ENCODE measurements at regions not wholly inside any gene's neighbourhood (a gene's known extent, or its start where the extent isn't known, plus 50 kb on each side); places are given as distances from the start of the nearest gene placed in this dataset.

DNA sequence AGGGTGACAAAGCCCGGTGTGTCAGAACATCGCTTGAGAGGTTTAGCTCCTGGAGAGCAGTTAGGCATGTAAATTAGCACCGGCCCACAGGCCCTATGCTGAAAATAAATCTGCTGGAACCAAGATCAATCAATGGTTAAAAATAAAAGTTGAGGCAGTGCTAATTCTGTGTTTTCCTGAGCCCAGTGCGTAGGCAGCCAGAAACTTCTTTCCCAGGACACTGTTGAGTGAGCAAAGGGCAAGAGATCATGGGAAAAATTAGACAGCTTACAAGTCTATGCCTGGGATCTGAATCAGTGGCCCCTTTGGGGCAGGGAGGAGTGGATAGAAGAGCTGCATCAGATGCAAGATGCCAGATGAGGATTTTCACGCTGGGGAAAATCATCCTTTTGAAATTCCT lies 539.2 kb downstream of the BUD13 start:
- no peak for DNase-seq

DNA sequence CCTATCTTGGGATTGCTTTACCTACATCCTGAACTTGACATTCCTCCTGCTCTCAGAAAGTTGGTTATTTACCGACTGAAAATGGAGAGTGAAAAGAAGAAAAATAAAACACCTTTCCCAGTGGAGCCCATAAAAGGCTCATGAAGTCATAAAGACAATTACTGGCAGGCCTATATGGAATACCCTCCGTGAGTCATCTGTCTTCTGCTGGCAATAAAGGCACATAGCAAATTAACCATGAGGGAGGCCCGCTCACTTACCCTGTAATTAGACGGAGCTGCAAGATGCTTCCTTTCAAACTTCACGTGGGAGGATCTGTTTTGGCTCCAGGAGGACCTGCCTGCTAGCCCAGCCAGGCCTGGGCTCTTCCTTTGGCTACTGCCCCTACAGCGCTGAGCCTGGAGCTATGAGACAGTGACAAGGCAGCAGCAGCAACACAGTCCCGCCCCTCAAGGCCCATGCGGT lies 540.4 kb downstream of the BUD13 start:
- no peak for DNase-seq

DNA sequence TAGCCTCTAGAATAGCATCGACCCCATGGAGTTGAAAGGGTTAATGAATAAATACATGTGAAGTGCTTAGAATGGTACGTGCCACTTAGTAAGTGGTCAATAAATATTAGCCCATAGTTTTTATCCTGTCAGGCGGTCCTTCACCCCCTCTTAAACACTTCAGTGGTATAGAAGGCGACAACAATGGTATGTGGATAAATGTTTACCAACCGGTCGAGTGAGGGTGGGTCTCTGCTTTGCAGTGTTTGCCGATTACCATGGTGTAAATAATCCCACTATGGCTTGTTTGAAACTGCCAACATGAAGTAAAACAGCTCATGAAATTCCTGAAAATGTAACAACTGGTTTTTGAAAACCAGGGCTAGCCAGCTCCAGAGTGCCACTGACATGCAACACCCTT lies 541.2 kb downstream of the BUD13 start:
- DNase-seq, result no peak

DNA sequence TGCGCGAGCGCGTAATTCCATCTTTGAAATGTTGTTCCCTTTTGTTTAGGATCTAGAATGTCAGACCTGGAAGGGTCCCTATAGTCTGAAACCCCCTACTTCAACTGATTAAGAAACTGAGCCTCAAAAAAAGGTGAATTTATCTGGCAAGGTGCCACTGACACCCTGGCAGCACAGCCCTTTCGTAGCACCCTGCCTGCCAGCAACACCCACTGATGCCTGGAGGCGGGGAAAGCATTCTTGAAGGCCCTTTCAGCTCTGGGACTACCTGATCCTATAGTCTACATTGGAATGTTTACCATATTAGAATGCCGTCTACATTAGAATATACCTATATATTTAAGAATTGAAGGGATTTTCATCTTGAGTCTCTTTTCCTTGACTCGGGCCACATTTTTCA lies 542.3 kb downstream of the BUD13 start:
- DNase-seq, result no peak

DNA sequence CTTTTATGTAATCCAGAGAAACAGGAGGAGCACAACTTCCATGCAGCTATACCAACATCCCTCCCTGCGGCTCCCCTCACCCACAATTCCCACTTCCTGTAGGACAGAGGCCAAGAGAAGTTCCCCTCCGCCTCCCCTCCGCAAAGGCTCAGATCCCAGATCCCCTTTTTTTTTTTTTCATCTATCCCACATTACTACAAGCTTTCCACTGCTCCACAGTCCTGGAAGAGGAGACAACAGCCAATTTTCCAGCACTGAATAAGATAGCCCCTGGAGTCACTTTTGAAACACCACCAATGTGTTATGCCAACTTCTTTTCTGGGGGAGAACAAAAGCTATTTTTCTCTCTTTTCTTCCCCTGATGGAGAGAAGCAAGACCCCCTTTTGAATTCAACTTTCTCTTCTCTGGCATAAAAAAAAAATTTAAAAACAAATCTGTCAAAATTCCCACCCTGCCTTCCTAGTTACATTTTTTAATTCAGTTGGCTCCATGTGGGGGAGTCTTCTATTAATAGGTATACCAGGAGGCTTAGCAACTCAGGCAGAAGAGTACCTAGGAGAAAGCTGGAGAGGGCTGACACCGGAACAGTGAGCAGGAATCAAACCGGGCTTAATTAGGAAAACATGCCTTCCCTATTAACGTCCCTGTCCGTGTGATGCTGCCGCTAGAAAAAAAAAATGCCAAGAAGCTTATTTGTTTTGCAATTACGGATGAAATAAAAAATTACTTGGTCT lies 543.4 kb downstream of the BUD13 start:
- DNase-seq, result no peak

DNA sequence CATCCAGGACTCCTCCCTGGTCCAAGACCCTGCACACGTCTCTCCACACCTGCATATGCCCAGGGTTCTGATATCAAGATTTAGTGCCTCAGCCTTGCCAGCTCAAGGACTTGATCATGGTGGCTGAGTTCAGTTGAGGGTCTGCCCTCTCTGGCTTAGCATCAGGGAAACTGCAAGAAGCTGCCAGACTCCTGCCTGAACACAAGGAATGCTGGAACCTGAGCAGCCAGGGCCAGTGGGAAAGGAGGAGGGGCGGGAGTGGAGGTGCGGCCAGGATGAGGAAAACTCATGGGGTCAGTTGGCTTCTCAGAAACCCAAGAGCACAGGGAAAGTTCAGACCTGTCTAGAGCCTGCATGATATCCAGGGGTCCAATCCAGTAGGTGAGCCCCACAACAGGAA lies 546.1 kb downstream of the BUD13 start:
- DNase-seq, result no peak

DNA sequence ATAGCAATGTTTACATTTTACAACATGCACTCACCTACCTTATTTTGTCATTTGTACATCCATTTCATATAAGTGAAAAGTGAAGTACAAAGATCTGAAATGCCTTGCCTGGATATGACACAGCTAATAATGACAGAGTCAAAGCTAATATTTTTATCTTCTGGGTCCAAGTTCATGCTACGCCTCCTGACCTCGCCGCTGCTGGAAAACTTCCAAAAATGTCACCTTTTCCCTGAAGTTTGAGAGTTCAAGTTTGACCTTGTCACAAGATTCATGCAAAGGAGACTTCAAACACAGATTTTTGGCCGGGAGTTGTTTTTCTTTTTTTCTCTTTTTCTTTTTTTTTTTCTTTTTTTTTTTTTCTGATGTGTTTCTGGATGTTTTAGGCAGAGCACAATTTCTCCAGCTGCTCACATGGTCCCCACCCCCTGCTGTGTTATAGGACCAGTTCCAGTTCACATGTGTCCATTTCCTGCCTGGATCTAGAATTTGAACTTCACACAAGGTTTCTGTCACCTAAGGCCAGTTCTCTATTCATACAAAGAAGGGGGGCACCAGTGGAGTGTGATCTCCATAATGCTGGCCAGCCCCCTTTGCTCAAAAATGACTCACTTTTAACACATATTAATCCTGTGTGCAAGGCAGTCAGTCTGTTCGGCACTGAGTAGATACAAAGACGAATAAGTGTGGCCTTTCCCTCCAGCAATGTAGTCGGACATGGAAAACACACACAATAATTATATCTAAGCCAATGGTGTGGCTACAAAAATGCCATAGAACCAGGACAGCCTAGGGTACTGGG lies 546.8 kb downstream of the BUD13 start:
- DNase-seq, result no peak

DNA sequence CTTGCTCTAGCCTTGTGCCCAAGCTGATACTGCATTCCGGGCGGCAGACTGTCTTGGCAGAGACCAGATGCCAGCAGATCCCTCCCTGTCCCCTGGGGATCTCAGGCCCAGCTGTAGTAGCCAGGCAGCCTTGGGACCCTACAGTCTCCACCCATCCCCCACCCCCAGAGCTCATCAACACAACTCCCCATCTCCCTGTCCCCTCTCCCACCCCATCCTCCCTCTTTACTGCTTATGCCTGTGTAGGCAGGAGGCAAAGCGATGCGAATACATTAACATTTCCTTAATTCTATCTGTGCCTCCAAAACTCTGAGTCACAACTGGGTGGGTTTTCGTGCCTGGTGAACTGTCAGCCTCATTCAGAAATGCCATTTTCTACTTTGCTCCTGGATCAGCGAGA lies 547.6 kb downstream of the BUD13 start:
- DNase-seq, result no peak

DNA sequence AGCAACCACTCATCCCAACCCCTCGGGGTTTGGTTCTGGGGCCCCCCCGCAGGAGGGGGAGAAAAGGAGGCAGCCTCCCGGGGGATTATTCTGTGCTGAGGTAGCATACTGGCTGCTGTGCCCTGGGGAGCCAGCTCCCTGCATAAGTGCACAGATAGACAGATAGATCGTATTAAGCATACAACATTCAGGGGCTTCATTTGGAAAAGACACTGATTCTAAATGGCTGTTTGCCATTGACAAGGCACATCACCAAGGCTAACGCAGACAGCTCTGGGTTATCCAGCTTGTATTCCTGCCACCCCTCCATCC lies 547.9 kb downstream of the BUD13 start:
- DNase-seq, result no peak

DNA sequence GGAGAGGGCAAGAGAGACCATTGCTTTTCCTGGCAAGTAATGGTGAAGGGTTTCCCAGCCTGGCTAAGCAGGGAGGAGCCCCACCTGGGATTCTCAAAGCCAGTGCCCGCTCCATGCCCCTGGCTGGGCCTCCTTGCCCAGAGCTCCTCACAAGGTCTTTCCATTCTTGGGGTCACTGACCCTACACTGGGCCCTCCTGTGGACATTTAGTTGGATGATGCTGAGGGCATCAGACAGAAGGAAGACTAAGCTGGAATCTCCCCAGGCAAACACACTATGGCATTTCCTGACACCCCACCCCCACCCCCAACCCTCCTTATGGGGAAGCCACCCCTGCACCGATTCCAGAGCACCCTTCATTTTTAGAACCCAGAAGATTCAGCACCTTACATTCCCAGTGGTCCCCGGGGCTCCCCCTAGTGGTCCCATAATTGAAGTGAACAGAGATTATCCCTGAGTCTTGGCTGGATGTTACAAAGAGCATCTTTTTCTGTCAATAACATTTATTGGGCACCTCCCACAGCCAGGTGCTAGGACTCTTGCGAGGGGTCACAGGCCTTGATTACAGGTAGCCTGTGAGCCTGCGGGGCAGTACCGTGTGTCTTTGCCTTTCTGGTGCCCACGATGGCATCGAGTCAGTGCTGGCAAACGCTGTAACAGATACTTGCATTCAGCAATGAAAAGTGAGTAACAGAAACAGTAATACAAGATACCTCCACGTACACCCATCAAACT lies 548.5 kb downstream of the BUD13 start:
- peak; percentile 64 for DNase-seq

DNA sequence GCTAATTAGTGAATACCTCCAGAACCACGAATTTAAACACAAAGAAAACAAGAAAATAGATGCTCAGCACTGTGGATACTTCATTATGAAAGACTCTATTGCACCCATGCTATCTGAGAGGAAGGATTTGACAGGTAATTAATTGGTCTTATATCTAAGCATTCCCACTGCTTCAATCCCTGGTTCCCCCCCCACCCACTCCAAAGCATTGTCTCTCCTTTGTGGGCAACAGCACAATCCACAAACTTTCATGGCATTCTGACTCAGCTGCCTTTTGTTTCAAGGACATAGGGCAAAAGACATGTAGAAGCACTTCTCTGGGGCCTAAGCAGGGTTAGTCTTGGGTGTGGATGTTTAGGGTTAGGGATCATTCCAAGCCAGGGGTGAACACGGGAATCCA lies 551.4 kb downstream of the BUD13 start:
- no peak for DNase-seq

DNA sequence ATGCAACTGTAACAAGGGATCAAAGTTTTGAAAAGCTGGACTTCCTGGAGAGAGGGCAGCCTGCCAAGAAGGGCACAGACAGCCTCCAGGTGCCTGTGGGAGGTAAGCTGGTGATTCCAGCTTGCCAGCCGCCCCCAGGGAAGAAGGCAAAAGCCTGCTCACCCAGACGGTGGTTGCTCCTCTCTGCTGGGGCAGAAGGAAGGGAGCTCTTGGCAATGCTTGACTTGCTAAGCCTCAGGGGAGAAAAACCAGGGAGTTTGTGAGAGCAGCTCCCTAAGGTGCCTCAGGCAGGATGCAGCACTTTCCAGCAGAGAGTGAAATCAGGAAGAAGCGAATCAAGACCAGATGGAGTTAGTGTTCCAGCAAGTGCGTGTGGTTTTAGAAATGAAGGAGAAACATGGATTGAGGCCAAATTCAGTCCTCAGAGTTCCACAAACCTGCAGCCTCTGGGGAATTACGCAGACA lies 553.6 kb downstream of the BUD13 start:
- no peak for DNase-seq

DNA sequence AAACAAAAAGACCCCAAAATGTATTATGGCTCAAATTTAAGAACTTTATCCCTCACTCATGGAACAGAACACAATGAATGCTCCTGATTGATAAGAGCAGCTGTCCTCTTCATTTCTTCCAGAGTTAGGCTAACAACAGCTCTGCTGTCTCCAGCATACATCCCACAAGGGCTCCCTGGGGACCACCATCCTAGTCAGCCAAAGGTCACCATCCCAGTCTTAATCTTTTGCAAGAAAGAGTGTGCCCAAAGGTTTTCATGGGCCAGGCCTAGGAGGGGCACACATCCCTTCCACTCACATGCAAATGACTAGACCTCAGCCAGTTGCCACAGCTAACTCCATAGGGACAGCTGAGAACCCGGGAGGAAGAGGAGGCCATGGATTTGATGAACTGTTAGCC lies 555.3 kb downstream of the BUD13 start:
- no peak for DNase-seq

DNA sequence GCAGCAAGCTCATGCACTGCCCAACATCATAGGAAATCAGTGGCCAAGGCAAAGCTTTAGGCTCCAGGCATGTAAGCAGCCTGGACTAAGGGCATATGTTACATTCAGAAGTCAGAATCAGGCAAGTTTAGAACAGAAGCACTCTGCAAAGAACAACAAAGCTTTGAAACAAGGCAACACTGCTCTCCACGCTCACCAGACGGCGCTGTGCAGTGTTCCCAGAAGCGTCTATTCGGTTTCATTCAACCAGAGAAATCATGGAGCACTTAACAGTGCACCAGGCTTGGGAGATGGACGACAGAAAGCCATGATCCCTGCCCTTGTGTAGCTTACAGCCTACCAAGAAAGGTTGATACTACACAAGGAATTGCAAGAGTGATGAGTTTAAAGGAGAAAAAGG lies 555.8 kb downstream of the BUD13 start:
- DNase-seq, result no peak

DNA sequence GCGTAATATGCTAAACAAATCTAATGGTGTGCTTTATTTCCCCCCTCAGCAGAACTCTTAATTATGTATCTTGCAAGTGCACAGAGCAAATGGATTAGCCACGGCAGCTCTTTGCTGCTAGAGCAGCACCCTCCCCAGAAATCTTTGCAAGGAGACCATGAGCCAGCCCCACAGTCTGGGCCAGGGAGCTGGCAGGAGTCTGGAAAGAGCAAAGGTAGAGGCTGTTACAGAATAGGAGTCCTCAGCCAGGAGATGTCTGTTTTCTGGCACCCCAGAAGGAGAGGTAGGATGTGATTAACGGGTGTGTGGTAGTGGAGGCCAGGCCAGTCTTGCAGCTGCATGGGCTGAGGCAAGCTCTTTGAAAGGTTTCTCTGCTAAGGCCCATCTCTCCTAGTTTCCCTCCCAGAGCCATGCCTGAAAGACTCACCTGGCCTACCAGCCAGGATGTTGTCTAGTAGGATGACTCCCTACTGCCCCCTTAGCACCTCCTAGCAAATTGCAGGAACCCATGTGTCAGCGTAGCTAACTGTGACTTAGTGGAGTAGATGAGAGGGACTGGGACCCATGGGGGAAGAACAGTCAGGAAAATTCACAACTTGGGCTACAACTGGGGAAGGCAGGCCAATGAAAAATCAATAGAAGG lies 557.2 kb downstream of the BUD13 start:
- DNase-seq, result no peak

DNA sequence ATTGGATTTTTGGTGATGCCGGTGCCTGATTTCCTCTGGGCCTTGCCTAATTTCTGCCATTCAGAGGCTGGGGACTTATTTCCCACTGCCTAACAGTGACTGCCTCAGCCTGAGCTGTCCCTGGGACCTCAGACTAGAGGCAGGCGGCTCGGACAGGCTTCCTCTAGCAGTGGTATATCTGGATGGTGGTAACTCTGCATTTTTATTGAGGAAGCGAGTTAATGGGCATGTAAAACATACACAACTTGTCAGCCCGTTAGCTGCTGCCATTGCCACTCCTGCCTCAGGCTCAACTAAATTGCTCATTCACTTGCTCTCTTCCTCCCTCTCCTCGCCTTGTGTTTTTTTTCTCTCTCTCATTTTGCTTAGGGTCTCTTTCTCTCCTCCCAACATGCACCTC lies 561.6 kb downstream of the BUD13 start:
- no peak for DNase-seq

DNA sequence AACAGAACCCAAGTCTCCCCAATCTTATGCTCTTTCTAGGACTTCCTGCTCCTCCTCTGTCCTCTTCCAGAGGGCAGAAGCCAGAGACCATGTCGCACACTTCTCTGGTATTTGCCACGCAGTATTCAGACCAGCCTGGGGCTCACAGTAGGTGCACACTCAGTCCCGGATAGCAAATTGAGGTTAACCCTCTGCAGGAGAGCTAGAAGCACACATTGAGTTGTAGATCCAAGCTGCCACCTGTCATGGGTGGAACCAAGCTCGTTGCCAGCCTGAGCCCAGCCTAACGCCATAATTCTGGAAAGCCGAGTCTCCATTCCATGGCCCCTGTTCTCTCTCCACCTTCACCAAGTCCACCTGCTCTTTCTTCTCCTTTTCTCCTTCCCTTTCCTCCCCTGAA lies 562.1 kb downstream of the BUD13 start:
- no peak for DNase-seq

DNA sequence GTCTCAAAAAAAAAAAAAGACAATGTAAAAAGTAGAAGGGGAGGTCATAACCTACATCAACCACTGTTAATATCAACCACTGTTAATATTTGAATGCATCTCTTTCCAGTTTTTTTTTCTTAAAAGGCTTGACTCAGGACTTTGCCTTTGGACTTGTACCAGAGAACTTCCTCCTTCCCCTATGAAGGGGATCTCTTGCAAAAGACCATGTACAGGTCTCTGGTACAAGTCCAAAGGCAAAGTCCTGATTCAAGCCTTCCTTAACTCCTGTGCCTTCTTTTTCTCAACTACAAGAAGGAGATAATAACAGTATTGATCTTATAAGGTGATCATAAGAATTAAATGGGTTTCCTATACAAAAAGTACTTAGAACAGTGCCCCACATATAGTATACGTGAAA lies 563.5 kb downstream of the BUD13 start:
- no peak for DNase-seq

DNA sequence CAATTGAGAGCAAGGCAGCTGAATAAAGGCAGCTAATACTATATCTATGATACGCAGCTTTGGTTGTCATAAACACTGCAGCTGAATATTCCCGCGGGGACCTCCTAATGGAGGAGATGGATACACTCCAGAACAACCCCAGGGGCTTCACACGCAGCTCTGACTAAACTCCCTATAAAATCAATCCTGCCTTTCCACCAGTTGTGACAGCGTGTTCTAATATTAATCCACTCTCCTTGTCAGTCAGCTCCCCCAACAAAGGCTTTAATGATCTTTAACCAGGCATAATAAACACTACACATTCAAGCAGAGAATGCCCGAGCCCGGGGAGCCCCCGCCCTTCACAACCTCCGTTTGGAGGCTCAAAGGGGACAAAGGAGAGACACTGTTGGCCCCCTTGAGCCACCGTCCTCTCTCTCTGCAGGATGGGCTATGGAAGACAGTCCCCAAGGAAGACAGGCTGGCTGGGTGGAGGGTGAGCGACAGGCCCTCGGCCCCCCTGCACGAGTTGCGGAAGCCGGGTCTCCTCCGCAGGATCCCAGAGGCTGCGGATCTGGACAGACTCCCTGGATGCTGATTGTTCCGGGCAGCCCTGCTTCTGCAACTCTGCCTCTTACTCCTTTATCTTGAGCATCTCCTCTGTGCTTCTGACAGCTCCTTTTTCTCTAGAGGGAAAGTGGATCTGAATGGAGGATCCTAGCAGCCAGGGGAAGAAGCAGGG lies 565.2 kb downstream of the BUD13 start:
- DNase-seq, result no peak

DNA sequence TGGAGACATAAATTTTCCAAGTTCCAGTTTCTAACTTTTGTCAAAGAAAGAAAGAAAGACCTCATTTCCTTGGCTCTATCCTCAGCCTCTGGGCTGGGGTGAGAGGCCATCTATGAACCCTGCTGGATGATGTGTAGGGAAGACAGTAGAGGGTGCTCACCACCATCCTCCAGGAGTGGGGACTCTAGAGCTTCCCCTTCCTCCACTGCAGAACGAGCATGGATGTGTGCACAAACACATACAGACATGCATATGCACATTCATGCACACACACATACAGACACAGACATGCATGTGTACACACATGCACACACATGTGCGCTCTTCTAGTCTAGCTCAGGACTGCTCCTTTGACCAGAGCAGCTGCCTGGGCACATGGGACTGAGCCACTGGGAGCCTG lies 565.8 kb downstream of the BUD13 start:
- DNase-seq, result no peak

DNA sequence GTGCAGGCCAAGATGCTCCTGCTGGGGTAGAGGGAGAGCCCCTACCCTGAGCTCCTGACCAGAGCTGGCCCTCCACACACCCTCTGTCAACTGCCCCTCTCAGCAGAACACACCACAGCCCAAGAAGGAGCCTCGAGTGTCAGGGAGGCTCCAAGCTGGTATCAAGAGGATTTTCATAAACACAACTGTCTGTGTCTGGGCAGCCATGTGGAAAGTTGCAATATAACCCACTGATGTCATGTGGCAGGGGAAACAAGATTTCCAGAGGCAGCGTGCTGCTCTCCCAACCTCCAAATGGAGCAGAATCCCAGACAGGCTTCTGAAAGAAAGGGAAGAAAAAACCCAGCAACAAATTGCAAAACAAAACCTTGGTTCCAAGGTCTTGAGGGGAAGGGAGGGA lies 569.9 kb downstream of the BUD13 start:
- DNase-seq, result no peak

DNA sequence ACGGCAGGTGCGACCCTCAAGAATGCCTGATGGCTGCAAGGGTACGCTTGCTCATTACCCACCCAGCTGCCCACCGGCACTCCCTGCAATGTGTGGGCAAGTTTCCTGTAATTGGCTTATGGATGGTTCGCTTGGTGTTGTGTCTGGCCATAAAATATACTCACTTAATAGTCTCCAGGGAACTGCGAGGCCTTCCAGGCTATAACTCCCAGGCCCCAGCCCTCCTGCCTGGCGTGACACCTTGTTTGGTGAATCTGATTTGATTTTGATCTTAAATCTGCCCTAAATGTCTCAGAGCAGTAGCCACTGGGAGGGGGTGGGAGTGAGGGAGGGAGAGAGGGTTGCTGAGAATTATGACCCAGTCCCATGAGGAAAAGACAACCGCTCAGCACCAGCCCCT lies 572.2 kb downstream of the BUD13 start:
- no peak for DNase-seq

DNA sequence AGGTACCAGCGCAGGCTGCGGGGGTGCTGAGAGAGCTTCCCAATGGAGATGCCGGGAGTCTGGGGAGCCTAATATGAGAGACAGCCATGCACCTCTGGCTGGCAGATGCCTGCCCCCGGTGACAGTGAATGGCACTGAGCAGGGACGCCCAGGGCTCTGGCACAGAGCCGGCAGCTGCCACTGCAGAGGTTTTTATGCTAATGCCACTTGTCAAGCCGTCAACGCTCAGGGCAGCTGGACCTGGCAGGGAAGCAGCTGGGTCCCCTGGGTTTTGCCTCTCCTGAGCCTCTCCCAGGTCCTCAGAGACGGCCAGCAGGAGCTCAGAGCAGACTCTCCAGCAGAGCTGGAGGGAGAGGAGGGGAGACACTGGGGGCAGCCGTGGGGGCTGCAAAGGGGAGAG lies 573.6 kb downstream of the BUD13 start:
- no peak for DNase-seq

Data from activated CD8-positive, alpha-beta memory T cell treated with anti-CD3 and anti-CD28 coated beads for 24 hours (primary cell).